ENCODE measurements at regions not wholly inside any gene's neighbourhood (a gene's known extent, or its start where the extent isn't known, plus 50 kb on each side); places are given as distances from the start of the nearest gene placed in this dataset.

DNA sequence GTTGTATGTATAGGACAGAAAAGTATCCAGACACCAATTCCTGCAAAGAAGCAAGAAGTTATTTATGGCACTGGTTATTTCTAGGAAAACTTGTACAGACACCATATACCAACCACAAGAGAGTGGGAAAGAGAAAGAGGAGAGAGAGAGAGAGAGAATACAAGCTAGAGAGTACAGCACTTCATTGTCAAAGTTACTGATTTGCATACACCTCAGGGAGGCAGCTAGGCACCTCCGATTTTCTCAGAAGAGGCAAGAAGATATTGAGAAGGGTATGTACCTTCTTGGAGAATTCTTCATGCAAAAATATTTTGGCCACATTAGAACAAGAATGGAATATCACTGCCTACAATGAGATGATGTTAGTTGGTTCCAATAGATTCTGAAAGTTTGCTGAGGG lies 333.9 kb upstream of the PIK3C3 start:
- TF ChIP-seq, protein P1, sequence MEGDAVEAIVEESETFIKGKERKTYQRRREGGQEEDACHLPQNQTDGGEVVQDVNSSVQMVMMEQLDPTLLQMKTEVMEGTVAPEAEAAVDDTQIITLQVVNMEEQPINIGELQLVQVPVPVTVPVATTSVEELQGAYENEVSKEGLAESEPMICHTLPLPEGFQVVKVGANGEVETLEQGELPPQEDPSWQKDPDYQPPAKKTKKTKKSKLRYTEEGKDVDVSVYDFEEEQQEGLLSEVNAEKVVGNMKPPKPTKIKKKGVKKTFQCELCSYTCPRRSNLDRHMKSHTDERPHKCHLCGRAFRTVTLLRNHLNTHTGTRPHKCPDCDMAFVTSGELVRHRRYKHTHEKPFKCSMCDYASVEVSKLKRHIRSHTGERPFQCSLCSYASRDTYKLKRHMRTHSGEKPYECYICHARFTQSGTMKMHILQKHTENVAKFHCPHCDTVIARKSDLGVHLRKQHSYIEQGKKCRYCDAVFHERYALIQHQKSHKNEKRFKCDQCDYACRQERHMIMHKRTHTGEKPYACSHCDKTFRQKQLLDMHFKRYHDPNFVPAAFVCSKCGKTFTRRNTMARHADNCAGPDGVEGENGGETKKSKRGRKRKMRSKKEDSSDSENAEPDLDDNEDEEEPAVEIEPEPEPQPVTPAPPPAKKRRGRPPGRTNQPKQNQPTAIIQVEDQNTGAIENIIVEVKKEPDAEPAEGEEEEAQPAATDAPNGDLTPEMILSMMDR (IDR thresholded peaks at IDR 0.05) = no peak
- no peak for TF ChIP-seq POLR2A (IDR thresholded peaks at IDR 0.05)
